ENCODE measurements at regions not wholly inside any gene's neighbourhood (a gene's known extent, or its start where the extent isn't known, plus 50 kb on each side); places are given as distances from the start of the nearest gene placed in this dataset.
"Not testable (repeated sequence)": the region's sequence is repeated elsewhere in the genome, so short reads cannot be mapped to it uniquely, and the experiment has no call there.

DNA sequence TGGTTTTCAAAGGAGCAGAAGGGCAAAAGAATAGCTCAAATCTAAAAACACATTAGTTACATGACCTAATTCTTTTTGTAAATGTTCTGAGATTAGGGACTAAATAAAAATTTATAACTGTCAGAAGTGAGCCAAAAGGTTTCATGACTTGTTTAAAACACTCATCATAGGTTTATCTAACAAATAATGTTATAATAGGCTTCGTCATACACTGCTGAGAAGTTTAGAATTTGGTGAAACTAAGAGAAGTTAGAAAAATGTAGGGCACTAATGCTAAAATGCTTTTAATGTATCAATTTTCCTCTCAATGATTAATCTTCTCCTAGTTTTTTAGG, 468.8 kb upstream of the CDIN1 start:
- no peak for DNase-seq

DNA sequence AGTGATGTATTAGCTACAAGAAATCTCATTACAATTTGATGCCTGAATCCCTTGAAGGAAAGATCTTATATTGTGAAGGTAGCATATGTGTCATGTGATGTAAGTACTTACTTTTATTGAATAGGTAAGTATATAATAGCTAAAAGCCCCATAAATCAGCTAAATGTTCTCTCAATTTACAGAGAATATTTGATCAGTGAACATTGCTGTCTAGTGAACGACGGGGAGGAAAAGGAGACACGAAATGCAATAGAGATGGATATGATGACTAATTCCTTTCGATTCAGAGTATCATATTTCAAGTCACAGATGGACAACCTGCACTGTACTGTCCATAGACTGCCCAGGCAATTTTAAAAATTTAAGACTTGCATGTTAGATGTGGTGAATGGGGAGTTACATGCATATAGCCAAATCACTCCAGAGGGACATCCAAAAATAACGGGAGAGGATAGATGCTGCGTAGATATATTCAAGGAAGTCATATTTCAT, 462.1 kb upstream of the CDIN1 start:
- no peak for DNase-seq

DNA sequence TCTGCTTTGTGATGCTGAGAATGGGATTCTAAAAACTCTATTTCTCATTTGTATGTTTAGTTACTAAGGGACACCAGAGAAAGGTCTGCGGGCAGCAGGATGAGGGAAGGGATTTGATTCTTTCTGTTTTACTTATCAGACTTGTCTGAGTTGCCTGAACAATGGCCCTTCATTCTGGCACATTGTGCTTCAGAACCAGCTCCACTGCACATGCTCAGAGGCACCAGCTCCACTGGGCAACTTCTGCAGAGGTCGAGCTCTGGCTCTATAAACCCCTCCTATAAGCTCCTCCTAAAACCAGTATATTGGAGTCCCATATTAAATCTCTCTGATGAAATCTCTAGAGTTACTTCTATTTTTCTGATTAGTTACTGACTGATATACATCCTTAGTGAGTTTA, 453.2 kb upstream of the CDIN1 start:
- DNase-seq = no peak

DNA sequence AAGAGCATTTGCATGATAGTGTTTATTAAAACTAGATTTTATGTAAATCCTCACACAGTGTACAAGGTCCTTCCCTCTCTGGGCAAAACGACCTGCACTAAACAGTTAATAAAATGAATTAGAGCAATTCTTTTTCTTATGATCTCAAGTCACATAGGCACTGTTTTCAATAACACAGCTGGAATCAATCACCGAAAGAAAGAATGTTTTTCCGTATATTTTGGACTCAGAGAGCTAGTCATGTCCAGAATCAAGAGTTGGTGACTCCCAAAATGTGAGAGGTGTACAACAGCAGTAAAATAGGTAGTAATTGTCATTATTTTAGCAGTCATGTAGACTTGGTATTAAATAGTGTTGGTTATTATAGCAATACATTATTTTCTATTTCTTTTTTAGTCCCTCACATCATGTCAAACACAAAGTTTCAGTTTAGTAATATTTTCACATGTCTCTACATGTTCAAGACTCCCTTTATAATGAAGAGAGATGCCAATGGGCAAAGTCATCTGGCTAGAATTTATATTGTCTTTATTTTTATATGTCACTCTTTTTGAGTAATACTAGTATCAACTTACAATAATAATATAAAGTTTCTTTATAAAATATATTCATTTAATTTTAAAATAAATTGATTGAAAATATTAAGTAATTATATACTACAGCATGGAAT, 448.6 kb upstream of the CDIN1 start:
- DNase-seq = no peak

DNA sequence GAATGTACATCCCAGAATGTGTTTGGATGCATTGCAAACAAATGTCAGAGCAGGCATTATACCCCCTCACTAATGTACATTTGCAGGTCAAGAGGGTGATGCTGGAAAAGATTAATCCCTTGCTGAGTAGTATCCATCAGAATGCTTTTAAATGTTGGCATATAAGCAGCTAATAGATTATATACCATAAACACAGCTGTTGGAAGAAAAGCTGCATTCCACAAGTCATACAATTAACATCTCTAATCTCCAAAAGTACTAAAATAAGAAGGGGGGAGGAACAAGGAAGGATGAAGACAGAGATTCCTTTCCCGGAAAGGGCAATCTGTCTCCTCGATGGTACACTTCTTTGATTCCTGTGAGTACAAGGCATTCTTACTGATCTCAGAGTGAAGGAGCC, 445.7 kb upstream of the CDIN1 start:
- DNase-seq = no peak

DNA sequence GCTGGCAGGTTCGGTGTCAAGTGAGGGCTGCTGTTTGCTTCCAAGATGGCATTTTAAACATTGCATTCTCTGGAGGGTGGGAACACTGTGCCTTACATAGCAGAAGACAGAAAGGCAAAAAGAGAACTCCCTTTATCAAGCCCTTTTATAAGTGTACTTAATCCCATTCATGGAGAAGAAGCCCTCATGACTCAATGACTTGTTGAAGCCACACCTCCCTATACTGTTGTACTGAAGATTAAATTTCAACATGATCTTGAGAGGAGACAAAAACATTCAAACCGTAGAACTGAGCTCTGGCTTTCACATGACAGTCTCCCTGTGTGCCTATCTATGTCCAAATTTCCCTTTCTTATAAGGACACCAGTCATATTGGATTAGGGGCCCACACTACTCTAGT, 443.4 kb upstream of the CDIN1 start:
- DNase-seq = no peak

DNA sequence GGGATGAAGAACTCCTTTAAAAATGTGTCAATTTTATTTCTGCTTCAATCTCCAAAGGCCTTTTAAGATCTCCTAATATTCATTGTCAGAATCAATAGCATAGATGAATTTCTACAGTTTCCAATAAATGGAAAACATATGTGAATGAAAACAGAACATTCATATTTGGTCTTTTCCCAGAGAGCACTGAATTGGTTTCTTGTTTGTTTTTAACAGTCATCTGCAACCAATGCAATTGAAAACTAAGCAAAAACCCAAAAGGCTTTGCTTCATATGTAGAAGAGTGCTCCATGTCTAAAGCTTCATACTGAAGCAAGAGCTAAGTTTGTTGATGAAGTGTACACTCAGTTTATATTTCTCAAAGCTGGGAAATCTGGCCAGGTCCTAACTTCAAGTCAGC, 426.5 kb upstream of the CDIN1 start:
- no peak for DNase-seq

DNA sequence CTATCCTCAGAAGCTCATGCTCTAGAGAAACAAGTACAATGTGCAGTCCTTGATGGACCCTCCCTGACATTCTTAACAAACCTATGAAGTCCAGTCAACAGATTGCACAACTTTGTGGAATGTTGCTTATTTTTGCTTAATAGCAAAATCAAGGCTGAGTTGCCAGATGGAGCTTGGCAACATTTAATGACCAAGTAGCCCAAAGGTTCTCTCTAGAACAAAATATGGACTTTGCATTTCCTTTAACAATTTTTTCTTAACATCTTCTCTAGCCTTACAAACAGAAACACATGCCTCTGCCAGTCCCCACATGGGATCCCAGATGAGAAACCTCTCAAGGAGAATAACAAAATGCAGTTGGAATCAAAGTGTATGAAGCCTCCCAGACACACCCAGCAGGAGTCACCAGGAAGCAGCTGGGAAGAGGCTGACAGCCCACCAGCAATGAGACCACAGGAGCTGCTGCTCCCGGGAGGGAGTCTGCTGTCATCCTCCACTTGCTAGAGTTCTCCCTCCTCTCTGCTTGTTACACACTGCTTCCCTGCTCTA, 422.5 kb upstream of the CDIN1 start:
- DNase-seq = no peak

DNA sequence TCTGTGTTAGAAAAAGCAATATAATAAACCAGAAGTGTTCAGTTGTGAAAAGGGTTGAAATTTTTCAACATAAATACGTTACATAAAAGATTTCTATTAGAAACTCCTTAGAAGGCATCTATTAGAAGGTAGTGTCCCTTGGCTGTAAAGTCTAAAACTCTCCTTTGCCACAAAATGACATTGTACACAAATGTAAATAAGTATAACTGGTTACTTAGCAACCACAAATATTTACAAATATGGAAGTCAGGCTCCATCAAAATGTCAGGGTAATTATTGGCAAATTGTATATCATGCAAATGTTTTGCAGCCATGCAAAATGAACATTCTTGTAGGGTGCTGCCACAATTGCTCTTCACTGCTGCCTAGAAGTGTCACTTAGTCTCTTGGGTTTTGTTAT, 419.1 kb upstream of the CDIN1 start:
- DNase-seq = no peak

DNA sequence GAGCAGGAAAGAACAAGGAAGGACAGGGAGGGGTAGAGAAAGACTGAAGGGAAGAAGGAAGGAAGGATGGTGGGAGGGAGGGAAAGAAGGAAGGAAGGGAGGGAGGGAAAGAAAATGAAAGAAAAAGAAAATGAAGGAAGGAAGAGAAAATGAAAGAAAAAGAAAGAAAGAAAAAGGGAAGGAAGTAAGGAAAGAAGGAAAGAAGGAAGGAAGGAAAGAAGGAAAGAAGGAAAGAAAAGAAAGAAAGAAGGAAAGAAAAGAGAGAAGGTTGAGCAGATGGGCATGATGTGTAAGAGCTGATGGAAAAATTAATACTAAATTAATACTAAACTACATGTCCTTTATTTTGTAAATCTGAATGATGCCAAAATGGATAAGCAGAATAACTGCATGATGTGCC, 418.3 kb upstream of the CDIN1 start:
- DNase-seq = no peak

DNA sequence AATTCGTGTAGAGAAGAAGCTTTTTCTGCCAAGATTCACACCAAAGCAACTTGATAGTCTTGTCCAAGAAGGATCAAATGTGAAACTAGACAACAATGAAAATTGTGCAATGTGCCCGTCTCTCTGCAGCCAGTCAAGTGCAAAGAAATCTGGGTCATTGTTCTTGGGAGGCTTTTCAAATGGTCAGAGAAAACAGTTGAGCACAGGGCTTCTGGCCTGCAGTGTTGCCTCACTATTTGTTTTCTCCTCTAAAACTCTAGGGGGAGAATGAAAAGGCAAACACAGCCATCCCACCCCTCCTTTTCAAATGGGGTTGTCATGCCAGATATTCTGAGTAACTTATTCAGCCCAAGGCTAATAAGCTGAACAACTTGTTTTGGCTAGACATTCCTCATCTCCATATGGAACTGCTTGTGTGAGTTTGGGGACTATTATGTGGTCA, 417.6 kb upstream of the CDIN1 start:
- no peak for DNase-seq

DNA sequence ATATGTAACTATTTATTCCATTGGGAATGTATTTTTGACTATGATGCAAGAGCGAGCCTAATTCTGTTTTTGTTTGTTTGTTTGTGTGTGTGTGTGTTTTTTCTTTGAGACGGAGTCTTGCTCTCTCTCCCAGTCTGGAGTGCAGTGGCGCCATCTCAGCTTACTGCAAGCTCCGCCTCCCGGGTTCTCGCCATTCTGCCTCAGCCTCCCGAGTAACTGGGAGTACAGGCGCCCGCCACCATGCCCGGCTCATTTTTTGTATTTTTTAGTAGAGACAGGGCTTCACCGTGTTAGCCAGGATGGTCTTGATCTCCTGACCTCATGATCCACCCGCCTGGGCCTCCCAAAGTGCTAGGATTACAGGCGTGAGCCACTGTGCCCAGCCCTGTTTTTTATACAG, 415.4 kb upstream of the CDIN1 start:
- not testable (repeated sequence) for DNase-seq

DNA sequence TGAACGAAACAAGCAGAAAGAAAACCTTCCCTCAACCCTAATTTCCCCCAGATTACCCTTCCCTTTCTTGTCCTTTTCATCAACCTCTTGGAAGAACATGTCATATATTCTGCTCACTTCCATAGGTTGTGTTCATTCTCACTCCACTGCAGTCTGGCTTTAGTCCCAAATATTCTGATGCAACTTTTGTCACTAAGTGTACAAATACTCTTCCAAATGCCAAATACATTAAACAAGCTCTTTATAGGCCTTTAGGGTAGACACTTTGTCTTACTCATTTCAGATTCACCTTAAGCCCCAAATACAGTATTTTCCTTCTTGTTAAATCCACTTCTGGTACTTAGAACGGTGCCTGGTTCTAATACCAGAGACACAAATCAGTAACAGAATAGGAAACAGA, 406.5 kb upstream of the CDIN1 start:
- no peak for DNase-seq

DNA sequence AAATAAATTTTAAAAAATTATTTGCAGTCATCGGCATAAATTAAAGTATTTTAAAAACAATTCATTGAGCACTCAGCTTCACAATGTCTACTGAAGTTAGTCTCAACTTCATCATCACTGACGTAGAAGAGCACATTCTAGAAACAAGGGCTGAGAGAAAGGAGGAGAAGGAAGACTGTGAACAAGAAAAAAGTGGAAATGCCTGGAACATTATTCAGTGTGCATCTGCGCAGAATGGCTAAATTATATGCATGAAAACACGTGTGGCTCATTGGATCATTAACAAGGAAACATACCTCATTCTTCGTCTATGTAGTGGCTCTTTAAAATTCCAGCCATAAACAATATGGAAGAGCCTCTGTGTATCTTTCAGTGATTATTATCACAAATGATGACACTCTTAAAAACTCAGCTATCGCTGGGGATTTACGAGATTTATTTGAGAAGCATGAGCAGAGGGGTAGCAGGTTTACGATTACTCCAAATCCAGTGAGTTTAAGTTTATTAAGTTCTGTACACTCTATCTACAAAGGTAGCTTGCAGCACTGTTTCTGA, 404.2 kb upstream of the CDIN1 start:
- DNase-seq = no peak

DNA sequence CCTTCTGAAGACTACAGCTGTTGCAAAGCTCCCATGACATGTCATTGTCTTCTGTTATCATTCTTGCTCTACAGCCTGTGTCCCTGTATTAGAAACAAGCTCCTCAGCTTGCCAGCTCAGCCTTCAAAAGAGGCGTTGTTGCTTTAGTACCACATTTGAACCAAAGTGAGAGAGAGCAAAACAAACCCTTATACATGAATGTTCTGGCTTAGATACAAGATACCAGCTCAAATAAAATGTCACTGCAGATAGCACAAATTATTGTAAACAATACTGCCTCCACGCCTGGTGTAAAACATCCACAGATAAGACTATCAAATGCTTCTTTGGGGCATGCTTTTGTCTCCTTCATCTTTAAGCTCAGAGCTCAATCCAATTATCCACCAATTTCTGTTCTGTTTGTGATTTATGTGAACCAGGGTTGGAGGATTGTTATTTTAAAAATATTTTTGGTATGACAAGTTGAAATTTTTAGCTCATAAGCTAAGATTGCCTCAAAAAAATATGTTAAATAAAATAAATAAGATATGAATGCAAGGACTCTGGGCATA, 403.6 kb upstream of the CDIN1 start:
- DNase-seq = no peak

DNA sequence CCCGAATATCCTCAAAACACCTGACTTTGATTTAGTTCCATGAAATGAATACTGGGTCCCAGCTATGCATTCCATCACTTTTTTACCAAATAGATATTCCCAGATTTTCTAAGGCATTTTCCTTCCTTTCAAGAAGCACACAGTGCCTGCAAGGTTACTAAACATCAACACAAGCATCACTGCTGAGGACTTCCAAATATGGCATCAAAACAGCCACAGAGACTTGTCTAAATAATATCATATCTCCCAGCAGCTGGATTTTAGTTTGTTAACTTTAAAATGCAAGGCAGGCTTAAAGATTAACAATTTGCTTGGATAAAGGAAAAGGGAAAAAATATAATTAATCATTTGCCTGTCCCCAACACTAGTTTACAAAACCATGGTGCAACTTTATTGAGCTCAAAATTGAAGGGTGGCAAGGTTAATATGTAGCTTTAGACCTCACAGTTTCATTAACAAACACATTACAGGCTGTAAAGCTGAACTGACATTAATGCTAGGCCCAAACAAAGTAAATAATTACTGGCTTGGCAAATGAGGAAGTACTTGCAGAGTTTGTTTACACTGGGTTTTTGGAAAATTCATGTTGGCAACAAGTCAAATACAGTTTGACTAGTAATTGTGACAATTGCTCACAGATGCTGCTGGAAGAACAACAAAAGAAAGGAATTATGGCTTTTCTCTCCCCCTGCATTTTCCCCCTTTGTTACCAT, 401.7 kb upstream of the CDIN1 start:
- DNase-seq = no peak

DNA sequence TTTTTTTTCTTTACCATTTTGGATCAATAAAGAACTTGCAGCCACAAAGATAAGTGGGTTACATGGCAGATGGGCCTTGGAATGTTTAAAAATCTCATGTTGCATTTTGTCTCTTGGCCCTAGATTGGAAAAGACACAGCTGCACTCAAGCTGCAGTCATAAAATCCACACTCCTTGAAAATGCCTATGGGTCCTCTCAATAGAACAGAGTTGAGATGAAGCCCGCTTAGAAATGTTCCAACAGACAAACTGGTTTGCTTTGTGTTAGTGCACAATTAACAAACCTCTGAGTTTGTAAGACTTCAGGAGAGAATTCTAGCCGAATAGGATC, 401.2 kb upstream of the CDIN1 start:
- DNase-seq = no peak

DNA sequence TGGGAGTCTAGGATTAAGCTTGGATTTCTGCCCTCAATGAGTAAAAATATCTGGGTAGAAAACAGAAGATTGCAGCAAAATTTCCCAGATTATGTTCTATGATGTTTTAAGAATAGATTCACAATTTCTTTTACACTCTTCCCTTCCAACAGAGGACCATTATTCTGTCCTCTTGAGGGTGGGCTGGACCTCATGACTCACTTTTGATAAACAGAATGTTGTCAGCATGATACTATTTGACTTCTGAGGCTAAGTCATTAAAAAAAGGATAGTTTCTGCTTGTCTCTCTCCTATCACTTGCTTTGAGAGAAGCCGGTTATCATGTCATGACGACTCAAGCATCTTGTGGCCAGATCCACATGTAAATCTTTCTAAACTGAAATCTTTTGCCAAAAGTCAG, 396.2 kb upstream of the CDIN1 start:
- no peak for DNase-seq

DNA sequence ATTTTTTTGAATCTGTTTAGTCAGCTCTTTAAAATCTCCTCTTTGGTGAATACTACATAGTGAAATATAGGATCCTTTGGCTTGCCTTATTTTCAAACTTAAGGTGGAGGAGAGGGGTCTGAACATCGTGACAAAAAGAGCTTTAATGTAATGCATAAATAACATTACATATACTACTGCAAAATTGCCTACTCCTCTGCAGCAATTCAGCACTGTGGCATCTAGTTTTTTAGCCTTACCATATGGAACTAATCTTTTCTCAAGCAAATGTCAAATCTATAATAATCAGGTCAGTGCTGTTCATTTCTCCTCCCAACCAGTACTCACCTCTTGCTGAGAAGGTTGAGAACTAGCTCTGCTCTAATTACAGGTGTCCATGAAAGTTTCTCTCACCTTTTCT, 394.0 kb upstream of the CDIN1 start:
- no peak for DNase-seq

DNA sequence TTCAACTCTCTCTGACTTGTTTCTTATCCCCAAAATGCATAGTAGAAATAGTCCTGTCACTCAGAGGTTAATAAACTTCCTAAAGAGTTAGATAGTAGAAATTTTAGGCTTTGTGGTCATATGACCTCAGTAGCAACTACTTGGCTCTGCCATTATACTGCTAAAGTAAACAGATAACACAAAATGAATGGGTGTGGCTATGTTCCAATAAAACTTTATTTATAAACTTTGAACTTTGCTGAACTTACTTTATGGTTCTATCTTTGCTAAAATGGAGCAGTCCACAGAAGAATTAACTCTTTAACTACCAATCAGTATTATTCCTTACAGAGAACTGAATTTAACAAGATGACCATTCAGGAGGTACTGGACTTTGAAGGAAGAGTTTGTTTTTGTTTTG, 393.6 kb upstream of the CDIN1 start:
- no peak for DNase-seq

DNA sequence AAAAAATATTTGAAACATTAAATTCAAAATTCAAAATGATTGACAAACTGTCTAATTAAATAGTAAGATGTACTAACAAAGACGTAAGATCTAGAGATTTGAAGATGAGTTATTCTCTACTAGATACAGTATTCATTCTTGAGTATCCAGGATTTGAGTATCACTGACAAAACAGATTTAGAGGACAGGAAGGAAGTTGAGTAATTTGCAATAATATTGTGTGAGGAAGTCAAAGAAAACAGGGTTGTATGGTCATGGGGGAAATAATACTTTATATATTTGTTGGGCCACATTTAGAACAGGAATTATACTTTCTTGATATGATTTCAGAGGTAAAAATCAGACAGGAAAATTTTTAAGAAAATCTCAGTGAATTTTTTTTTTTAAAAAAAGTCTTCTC, 393.1 kb upstream of the CDIN1 start:
- DNase-seq = no peak

DNA sequence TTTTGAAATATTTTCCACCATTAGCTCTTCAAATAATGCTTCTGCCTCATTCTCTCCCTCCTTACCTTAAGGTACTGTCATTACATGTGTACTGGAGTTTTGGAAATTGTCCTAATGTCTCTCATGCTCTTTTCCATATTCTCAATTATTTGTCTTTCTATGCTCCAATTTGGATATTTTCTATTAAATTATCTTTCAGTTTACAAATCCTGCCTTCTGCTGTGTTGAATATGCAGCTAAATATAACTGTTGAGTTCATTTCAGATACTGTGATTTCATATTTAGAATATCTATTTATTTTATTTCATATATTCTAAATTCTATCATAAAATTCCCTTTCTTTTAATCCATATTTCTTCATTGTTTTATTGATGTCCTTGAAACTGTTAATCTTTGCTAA, 388.0 kb upstream of the CDIN1 start:
- no peak for DNase-seq

DNA sequence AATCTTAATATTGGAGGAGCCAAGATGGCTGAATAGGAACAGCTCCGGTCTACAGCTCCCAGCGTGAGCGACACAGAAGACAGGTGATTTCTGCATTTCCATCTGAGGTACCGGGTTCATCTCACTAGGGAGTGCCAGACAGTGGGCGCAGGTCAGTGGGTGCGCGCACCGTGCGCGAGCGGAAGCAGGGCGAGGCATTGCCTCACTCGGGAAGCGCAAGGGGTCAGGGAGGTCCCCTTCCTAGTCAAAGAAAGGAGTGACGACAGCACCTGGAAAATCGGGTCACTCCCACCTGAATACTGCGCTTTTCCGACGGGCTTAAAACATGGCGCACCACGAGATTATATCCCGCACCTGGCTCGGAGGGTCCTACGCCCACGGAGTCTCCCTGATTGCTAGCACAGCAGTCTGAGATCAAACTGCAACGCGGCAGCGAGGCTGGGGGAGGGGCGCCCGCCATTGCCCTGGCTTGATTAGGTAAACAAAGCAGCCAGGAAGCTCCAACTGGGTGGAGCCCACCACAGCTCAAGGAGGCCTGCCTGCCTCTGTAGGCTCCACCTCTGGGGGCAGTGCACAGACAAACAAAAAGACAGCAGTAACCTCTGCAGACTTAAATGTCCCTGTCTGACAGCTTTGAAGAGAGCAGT, 383.9 kb upstream of the CDIN1 start:
- DNase-seq = not testable (repeated sequence)
